Natural killer cell (primary cell): ENCODE measurements at regions not wholly inside any gene's neighbourhood (a gene's known extent, or its start where the extent isn't known, plus 50 kb on each side); places are given as distances from the start of the nearest gene placed in this dataset.

Source experiments
- ATAC-seq, 3 donors: fragments of 150-1000 bp in 2 of 3; fragments of 200-7000 bp in 1 of 3; cut with Tn5 transposase; 1 replicate in 1 of 3; 2 replicates in 2 of 3; pipeline ENCODE4 v1.10.0; 2021; ENCODE audit warnings: mild to moderate bottlenecking in 2 of 3, moderate library complexity in 2 of 3
- DNase-seq, 2 donors: peaks; one replicate each; pipeline versions ENCODE4 v3.0.0 to v3.0.0-alpha.2; 2013 to 2021; ENCODE audit warnings: mixed read lengths in 1 of 2
- H3K27ac ChIP-seq: one replicate; pipeline ENCODE4 v1.5.1; 2013; ENCODE audit warnings: mild to moderate bottlenecking, low read length
- H3K27me3 ChIP-seq: one replicate; pipeline ENCODE4 v1.6.1; 2013; ENCODE audit warnings: low read length; ENCODE audit not compliant: control insufficient read depth, insufficient read depth
- H3K36me3 ChIP-seq: one replicate; pipeline ENCODE4 v1.6.1; 2013; ENCODE audit warnings: low read length; ENCODE audit not compliant: control insufficient read depth, insufficient read depth
- H3K4me1 ChIP-seq: one replicate; pipeline ENCODE4 v1.6.1; 2013; ENCODE audit warnings: low read length; ENCODE audit not compliant: control insufficient read depth, insufficient read depth
- H3K4me3 ChIP-seq: one replicate; pipeline ENCODE4 v1.5.1; 2013; ENCODE audit warnings: low read length
- H3K9me3 ChIP-seq: one replicate; pipeline ENCODE4 v1.6.1; 2013; ENCODE audit warnings: low read length; ENCODE audit not compliant: control insufficient read depth, insufficient read depth
- H3K27ac Mint-ChIP-seq, 2 donors: one replicate each; pipeline ENCODE4 v1.8.0; 2022; ENCODE audit warnings: mild to moderate bottlenecking in 2 of 2, mixed read lengths in 2 of 2, moderate library complexity in 1 of 2
- H3K27me3 Mint-ChIP-seq, 2 donors: one replicate each; pipeline ENCODE4 v1.8.0; 2022; ENCODE audit warnings: low read depth in 2 of 2, mixed read lengths in 2 of 2
- H3K36me3 Mint-ChIP-seq: one replicate; pipeline ENCODE4 v1.8.0; 2022; ENCODE audit warnings: mixed read lengths
- H3K4me1 Mint-ChIP-seq, 2 donors: one replicate each; pipeline ENCODE4 v1.8.0; 2022; ENCODE audit warnings: mixed read lengths in 2 of 2
- H3K4me3 Mint-ChIP-seq: one replicate; pipeline ENCODE4 v1.8.0; 2022; ENCODE audit warnings: mild to moderate bottlenecking, moderate library complexity, mixed read lengths
- H3K9me3 Mint-ChIP-seq, 2 donors: one replicate each; pipeline ENCODE4 v1.8.0; 2022; ENCODE audit warnings: mixed read lengths in 2 of 2
- CTCF ChIP-seq: fragments of 200-600 bp; IDR thresholded peaks from one replicate; pipeline ENCODE4 v1.8.0; 2022; ENCODE audit warnings: antibody characterized with exemption
- WGBS: methylation state at CpG from one replicate; pipeline ENCODE4 v1.1.7; 2013; ENCODE audit warnings: missing lambda C conversion rate; ENCODE audit not compliant: insufficient coverage; 5-methylcytosine and 5-hydroxymethylcytosine counted together
- intact Hi-C: fragments of 100-400 bp; cut with micrococcal nuclease; formaldehyde crosslinking; loops from one replicate; pipeline ENCODE4 v1.14.2; 2022

- Mint-ChIP-seq H3K4me1 (no peaks in the 10 kb centered on the region), H3K9me3 (peaks cover 9 to 14% of the 10 kb centered on the region in 2 donors), H3K27ac (no peak overlapping the region), H3K4me3 (no peak overlapping the region), H3K36me3 (no peaks in the 10 kb centered on the region), H3K27me3 (no peaks in the 10 kb centered on the region)
- Histone ChIP-seq H3K4me3 (no peak overlapping the region), H3K27me3 (no peaks in the 10 kb centered on the region), H3K9me3 (peaks cover 7% of the 10 kb centered on the region), H3K36me3 (no peaks in the 10 kb centered on the region), H3K27ac (no peak overlapping the region), H3K4me1 (no peaks in the 10 kb centered on the region)
- intact Hi-C loops: no loop called here
- DNase-seq (no peak), ATAC-seq (no peak)
- no peak for TF ChIP-seq CTCF
- WGBS: 83% methylated on average over 3 of the region's 3 CpGs
These were observed 561.9 kb downstream of the CCER1 start for GRCh38 chr12:90393089-90393488.

DNA sequence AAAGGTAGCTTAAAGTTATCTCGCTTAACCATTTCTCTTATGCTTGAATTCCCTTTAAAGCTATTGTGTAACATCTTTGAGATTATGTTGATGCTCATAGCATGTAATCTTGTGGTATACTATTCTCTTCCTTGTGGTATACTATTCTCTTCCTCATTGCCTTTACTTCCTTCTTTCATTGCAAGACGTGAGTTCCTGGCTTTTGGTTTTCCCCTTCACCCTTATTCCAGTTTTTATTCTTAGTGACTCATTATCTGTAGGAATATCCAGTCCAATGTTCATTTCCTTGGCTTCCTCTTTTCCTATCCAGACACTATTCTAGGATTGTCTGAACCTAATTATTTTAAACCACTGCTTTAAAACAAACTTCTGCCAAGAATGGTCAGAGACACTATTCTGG, 564.0 kb downstream of the CCER1 start:
- H3K27me3 Mint-ChIP-seq: no peaks in the 10 kb centered on the region
- H3K36me3 Mint-ChIP-seq: no peaks in the 10 kb centered on the region
- no peak overlapping the region for H3K4me3 ChIP-seq
- 0% methylated on average over 1 of the region's 2 CpGs for WGBS
- no peaks in the 10 kb centered on the region for H3K4me1 ChIP-seq
- H3K27ac Mint-ChIP-seq: no peak overlapping the region
- H3K4me3 Mint-ChIP-seq: no peak overlapping the region
- H3K36me3 ChIP-seq: no peaks in the 10 kb centered on the region
- H3K27me3 ChIP-seq: no peaks in the 10 kb centered on the region
- DNase-seq (no peak), ATAC-seq (no peak)
- H3K9me3 ChIP-seq: peaks cover 4% of the 10 kb centered on the region
- H3K27ac ChIP-seq: no peak overlapping the region
- TF ChIP-seq CTCF: no peak
- H3K9me3 Mint-ChIP-seq: peaks cover 9 to 12% of the 10 kb centered on the region in 2 donors
- intact Hi-C loops: no loop called here
- no peaks in the 10 kb centered on the region for H3K4me1 Mint-ChIP-seq

- no peak overlapping the region for H3K4me3 ChIP-seq
- no peaks in the 10 kb centered on the region for H3K4me1 Mint-ChIP-seq
- intact Hi-C loops: no loop called here
- WGBS: 93% methylated on average over 1 of the region's 1 CpG
- no peaks in the 10 kb centered on the region for H3K4me1 ChIP-seq
- TF ChIP-seq CTCF: no peak
- H3K4me3 Mint-ChIP-seq: no peak overlapping the region
- no peaks in the 10 kb centered on the region for H3K27me3 ChIP-seq
- H3K27ac Mint-ChIP-seq: no peak overlapping the region
- no peaks in the 10 kb centered on the region for H3K36me3 ChIP-seq
- no peaks in the 10 kb centered on the region for H3K9me3 ChIP-seq
- H3K27ac ChIP-seq: no peak overlapping the region
- ATAC-seq (no peak), DNase-seq (no peak)
- peaks cover 2 to 3% of the 10 kb centered on the region in 2 donors for H3K9me3 Mint-ChIP-seq
- no peaks in the 10 kb centered on the region for H3K36me3 Mint-ChIP-seq
- H3K27me3 Mint-ChIP-seq: no peaks in the 10 kb centered on the region
These were observed 586.9 kb downstream of the CCER1 start for GRCh38 chr12:90368081-90368480.

DNA sequence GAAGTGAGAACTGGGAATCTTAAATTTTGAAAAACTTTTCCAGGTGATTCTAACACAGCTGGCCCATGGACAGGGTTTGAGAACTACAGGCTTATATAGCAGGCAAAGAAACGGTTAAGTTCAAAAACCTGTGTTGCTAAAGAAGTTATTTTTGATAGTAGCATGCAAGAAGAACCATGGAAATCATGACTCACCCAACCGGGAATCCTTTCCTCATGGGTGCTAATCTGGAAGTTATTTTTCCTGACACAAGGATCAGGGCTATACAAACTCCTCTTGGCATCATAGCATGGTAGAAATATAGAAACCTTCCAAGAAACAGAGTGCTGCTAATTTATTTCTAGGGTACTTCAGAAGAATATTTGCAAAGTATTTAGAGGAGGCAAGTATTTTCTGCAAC, 588.7 kb downstream of the CCER1 start:
- Mint-ChIP-seq H3K4me1 (no peaks in the 10 kb centered on the region), H3K27ac (no peak overlapping the region), H3K36me3 (no peaks in the 10 kb centered on the region), H3K9me3 (peaks cover 0 to 2% of the 10 kb centered on the region in 2 donors), H3K4me3 (no peak overlapping the region), H3K27me3 (no peaks in the 10 kb centered on the region)
- Histone ChIP-seq H3K4me3 (no peak overlapping the region), H3K9me3 (no peaks in the 10 kb centered on the region), H3K4me1 (no peaks in the 10 kb centered on the region), H3K27me3 (no peaks in the 10 kb centered on the region), H3K27ac (no peak overlapping the region), H3K36me3 (no peaks in the 10 kb centered on the region)
- DNase-seq (no peak), ATAC-seq (no peak)
- intact Hi-C loops: no loop called here
- 90% methylated on average over 2 of the region's 2 CpGs for WGBS
- no peak for TF ChIP-seq CTCF
